NCI-H2227 treated with DMSO at 0.1 percent for 48 hours (cell line): ENCODE measurements at regions not wholly inside any gene's neighbourhood (a gene's known extent, or its start where the extent isn't known, plus 50 kb on each side); places are given as distances from the start of the nearest gene placed in this dataset.

Experiments used
- DNase-seq: peaks from one replicate; lab custom pipeline; 2025; lab: John Stamatoyannopoulos, UW

DNA sequence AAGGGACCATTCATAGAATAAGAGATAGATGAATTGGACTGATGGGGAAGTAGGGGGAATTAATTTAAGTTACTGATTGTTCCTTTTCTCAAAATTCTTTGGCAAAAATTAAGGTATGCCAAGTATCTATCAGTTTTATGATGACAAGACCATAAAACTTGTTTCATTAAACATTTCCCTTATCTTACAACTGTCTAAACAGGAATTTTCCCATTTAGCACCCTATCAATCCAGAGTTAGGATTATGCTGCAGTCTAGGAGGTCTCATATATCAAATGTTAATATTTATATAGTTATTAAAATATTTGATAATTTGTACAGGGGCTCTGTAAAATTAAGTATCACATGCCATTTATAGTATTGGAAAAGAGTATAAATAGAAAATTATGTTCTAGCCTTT lies 51.5 kb upstream of the ARID1B start:
- no peak for DNase-seq

- DNase-seq = no peak
Observed at GRCh38 chr6:156720691-156721685, 56.2 kb upstream of the ARID1B start.

GRCh38 chr6:156719720-156720563 lies 57.2 kb upstream of the ARID1B start:
- peak; percentile 22 for DNase-seq

DNA sequence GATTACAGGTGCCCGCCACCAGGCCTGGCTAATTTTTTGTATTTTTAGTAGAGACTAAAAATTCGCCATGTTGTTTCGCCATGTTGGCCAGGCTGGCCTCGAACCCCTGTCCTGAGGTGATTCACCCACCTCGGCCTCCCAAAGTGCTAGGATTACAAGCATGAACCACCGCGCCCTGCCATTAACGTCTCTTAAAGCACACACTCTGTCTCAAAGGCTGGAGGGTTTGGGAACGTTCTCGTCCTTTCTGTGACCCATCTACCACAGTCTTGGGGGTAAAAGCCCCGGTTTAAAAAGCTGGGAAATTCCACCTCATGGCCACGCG lies 57.8 kb upstream of the ARID1B start:
- DNase-seq = no peak

DNA sequence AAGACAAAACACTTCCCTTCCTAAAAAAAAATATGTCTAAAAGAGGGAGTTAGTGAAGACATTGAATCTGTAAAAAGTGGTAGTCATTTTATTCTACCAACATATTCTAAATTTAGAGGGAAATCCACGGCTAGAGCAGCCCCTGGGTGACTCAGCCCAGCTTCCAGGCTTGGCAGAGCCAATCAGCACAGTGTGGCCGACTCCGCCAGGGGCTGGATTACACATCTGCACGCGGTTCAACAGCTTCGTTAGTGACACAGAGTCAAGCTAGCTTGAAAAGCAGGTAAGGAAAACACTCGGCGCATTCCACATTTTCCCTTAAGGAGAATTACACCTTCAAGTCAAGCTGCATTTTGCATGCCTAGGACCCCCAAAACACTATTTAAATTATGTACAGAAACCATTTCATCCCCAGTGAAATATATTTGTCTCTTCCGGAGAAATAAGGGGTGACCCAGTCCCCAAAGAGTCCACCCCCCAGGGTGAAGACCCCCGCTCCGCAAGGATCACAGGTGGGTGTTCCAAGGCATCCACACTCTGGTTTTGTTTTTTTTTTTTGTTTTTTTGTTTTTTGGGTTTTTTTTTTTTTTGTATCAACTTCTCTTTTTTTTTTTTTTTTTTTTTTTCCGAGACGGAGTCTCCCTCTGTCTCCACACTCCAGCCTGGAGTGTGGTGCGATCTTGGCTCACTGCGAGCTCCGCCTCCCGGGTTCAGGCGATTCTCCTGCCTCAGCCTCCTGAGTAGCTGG lies 58.4 kb upstream of the ARID1B start:
- no peak for DNase-seq

DNA sequence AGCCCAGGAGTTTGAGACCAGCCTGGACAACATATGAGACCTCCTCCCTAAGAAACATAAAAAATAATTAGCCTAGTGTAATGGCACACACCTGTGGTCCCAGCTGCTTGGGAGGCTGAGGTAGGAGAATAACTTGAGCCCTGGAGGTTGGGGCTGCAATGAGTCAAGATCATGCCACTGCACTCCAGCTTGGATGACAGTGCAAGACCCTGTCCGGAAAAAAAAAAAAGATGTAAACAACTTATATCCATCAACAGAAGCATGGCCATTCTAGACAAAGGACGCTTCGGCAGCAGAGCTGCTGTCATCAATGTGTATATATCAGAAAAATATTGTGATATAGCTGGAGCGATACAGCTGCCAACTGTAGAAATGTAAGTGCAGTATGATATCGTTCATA lies 59.6 kb upstream of the ARID1B start:
- no peak for DNase-seq

DNA sequence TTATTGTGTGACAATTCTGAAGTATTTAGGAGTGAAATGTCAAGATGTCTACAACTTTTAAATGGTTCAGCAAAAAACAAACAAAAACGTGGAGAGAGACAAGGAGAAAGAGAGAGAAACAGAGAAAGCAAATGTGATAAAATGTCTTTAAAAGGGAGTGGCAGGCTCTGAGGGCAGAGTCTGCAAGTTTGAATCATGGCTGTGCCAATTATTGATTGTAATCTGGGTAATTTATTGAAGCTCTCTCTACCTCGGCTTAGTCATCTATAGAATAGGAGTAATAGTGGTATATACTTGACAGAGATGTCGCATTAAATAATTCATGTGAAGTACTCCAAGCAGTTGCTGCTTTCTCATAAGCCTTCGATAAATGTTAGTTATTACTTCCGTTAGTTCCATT lies 61.3 kb upstream of the ARID1B start:
- DNase-seq = no peak

DNA sequence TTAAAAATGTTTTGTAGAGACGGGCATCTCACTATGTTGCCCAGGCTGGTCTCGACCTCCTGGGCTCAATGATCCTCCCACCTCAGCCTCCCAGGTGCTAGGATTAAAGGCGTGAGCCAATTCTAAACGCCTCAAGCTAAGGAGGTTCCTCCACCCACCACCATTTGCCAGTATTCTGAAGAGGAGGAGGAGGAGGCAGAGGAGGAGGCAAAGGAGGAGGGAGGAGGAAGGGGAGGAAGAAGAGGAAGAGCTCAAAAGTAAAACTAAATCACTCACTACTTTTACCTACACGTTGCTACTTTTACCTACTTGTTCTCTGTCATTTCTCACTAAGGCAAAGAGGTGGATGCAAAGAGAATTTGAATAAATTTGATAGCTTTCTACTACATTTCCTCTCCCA lies 63.6 kb upstream of the ARID1B start:
- no peak for DNase-seq

- DNase-seq = no peak
Observed at GRCh38 chr6:156710479-156710878, 66.7 kb upstream of the ARID1B start.

DNA sequence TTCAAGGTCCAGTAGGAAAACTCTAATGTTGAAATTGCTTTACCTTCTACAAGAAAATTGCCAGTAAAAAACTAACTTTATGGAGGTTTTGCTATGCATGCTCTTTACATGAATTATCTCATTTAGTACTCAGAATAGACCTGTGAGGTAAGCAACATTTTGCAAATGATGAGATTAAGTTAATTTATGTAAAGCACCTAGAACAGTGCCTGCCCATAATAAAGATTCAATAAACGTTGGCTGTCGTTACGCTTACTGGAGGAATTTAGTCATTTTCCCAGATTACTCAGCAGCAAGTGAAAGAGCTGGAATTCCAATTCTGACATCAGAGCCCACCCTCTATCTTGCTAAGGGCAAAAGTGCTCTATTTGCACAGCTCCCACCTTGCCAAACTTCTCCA lies 69.4 kb upstream of the ARID1B start:
- no peak for DNase-seq

GRCh38 chr6:156703719-156704118 lies 73.5 kb upstream of the ARID1B start:
- no peak for DNase-seq

DNA sequence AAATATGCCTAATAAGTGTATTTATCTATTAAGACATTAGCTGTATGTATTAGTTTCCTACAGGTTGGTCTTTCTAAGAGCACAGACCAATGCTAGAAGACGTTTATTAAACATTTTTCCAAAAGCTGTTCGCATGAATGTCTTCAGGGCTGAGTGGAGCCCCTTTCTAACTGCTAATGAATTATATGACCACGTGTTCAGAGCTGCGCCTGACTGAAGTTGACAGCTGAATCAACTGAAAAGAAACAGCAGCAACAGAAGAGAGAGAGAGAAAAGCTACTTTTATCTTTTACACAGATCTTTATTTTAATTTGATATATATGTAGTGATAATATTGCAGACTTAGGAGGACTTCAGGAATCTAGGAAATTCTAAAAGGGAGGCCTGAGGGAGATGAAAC lies 75.2 kb upstream of the ARID1B start:
- no peak for DNase-seq

DNA sequence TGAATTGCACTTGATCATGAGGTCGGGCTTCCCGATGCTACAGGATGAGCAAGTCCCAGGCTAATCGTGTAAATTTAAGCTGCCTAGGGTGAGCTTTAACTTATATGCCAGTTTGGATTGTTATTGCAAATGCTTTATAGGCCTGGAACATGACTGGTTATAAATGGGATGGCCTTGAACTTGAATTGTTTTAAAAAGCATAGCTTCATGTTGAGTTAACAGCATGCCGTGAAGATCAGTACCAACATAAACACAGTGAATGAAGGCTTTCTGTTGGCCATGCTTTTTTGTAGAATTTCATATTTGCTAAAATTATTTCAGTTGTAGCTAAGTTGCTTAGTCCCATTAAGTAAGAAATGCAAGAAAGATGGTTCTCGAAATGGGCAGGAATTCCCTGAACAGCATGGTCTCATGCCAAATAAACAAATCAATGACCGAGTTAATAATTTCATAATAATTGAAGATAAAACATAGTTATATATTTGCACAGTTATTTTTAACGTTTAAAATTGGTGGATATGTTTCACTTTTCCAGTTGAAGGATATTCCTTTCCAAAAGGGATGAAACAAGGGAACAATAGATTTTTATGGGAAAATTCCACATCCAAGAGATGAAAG lies 76.6 kb upstream of the ARID1B start:
- DNase-seq = no peak

DNA sequence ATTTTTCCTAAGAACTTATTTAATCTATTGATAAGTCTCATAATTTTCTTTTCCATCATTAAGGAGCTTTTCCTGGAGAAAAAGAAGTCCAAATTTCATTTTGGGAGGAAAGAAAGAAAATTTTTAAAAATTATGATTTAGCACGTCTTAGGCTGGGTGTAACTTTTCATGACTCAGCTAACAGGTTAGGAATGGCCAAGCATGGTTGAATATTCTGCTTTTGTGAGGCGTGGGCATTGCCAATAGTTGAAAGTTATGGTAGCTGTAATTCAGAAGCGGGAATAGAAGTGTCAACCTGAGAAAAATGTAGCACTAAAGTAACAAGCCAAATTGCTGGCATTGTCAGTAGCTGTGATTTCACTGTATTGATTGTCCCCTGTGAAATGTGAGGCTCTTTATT lies 77.2 kb upstream of the ARID1B start:
- no peak for DNase-seq

DNA sequence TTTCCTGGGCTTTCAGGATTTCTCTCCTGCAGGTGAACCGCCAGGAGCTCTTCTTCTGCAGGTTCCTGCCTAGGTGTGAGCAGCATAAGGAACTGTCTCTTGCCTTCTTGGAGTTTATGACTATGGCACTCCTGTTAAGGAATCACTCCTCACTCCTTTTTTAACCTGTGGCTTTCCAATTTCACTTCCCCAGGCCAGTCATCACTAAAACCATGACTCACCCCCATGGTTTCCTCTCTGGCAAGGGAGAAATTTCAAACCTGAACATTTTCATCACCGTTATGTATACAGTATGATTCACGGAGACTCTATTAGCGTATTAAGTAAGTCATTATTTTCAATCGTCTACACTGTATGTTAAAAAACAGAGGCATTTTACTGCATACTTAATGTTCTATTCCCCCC lies 78.2 kb upstream of the ARID1B start:
- no peak for DNase-seq

GRCh38 chr6:156698239-156699016 lies 78.8 kb upstream of the ARID1B start:
- DNase-seq = no peak

- DNase-seq = no peak
Observed at GRCh38 chr6:156697225-156697830, 79.8 kb upstream of the ARID1B start.

DNA sequence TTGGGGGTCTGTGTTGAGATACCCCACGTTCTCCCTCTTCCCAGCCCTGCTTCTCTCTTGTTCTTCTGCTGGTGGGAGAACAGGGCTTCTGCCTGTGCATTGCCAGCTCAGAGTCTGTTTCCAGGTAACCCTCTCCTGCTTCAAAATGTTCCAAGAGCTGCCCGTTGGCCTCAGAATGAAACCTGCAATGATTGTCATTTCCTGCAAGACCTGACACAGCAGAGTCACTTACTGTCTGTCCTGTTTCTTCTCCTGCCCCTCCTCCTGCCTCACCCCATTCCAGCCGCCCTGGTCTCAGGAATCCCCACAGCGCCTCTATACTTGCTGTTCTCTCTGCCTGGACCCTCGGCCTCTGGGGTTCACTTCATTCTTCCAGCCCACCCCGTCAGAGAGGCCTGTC lies 81.4 kb upstream of the ARID1B start:
- DNase-seq = no peak

- DNase-seq = no peak
Observed at GRCh38 chr6:156694679-156695078, 82.5 kb upstream of the ARID1B start.

- DNase-seq = no peak
Observed at GRCh38 chr6:156691018-156691417, 86.2 kb upstream of the ARID1B start.

- no peak for DNase-seq
Observed at GRCh38 chr6:156689656-156690055, 87.5 kb upstream of the ARID1B start.
